ENCODE measurements at regions not wholly inside any gene's neighbourhood (a gene's known extent, or its start where the extent isn't known, plus 50 kb on each side); places are given as distances from the start of the nearest gene placed in this dataset.
"Not testable (repeated sequence)": the region's sequence is repeated elsewhere in the genome, so short reads cannot be mapped to it uniquely, and the experiment has no call there.

GRCh38 chr6:166802401-166802800 lies 153.9 kb downstream of the RNASET2 start:
- no peak for DNase-seq

GRCh38 chr6:166800137-166800536 lies 156.2 kb downstream of the RNASET2 start:
- no peak for DNase-seq

- no peak for DNase-seq
Measured at GRCh38 chr6:166798652-166799051, 157.7 kb downstream of the RNASET2 start.

- DNase-seq: no peak
Measured at GRCh38 chr6:166796610-166797009, 159.7 kb downstream of the RNASET2 start.

- no peak for DNase-seq
Measured at GRCh38 chr6:166795879-166796278, 160.5 kb downstream of the RNASET2 start.

GRCh38 chr6:166790808-166791207 lies 163.8 kb upstream of the RPS6KA2 start:
- not testable (repeated sequence) for DNase-seq

- not testable (repeated sequence) for DNase-seq
Measured at GRCh38 chr6:166788846-166789529, 161.9 kb upstream of the RPS6KA2 start.

GRCh38 chr6:166786704-166787293 lies 159.7 kb upstream of the RPS6KA2 start:
- no peak for DNase-seq

GRCh38 chr6:166785131-166785530 lies 158.1 kb upstream of the RPS6KA2 start:
- no peak for DNase-seq

GRCh38 chr6:166784691-166785090 lies 157.6 kb upstream of the RPS6KA2 start:
- DNase-seq: no peak

GRCh38 chr6:166782520-166782919 lies 155.5 kb upstream of the RPS6KA2 start:
- no peak for DNase-seq

- DNase-seq: no peak
Measured at GRCh38 chr6:166781331-166781730, 154.3 kb upstream of the RPS6KA2 start.

GRCh38 chr6:166779963-166780683 lies 153.1 kb upstream of the RPS6KA2 start:
- DNase-seq: no peak

GRCh38 chr6:166779381-166779780 lies 152.3 kb upstream of the RPS6KA2 start:
- DNase-seq: no peak

GRCh38 chr6:166778776-166779175 lies 151.7 kb upstream of the RPS6KA2 start:
- no peak for DNase-seq

GRCh38 chr6:166778046-166778445 lies 151.0 kb upstream of the RPS6KA2 start:
- no peak for DNase-seq

- DNase-seq: no peak
Measured at GRCh38 chr6:166777096-166777630, 150.1 kb upstream of the RPS6KA2 start.

- no peak for DNase-seq
Measured at GRCh38 chr6:166776571-166776970, 149.5 kb upstream of the RPS6KA2 start.

- no peak for DNase-seq
Measured at GRCh38 chr6:166775923-166776220, 148.8 kb upstream of the RPS6KA2 start.

GRCh38 chr6:166775180-166775922 lies 148.3 kb upstream of the RPS6KA2 start:
- DNase-seq: peak; percentile 41

- DNase-seq: no peak
Measured at GRCh38 chr6:166774770-166775169, 147.7 kb upstream of the RPS6KA2 start.

GRCh38 chr6:166774292-166774691 lies 147.2 kb upstream of the RPS6KA2 start:
- DNase-seq: no peak

GRCh38 chr6:166772518-166772917 lies 145.5 kb upstream of the RPS6KA2 start:
- DNase-seq: no peak
